GM21423 (cell line): ENCODE measurements at regions not wholly inside any gene's neighbourhood (a gene's known extent, or its start where the extent isn't known, plus 50 kb on each side); places are given as distances from the start of the nearest gene placed in this dataset.
"Not testable (repeated sequence)": the region's sequence is repeated elsewhere in the genome, so short reads cannot be mapped to it uniquely, and the experiment has no call there.

ENCODE experiments used
- ATAC-seq: cut with Tn5 transposase; IDR thresholded peaks from one replicate; pipeline ENCODE4 v1.9.1; 2021; ENCODE audit warnings: mild to moderate bottlenecking, moderate library complexity; ENCODE audit not compliant: unreplicated experiment

DNA sequence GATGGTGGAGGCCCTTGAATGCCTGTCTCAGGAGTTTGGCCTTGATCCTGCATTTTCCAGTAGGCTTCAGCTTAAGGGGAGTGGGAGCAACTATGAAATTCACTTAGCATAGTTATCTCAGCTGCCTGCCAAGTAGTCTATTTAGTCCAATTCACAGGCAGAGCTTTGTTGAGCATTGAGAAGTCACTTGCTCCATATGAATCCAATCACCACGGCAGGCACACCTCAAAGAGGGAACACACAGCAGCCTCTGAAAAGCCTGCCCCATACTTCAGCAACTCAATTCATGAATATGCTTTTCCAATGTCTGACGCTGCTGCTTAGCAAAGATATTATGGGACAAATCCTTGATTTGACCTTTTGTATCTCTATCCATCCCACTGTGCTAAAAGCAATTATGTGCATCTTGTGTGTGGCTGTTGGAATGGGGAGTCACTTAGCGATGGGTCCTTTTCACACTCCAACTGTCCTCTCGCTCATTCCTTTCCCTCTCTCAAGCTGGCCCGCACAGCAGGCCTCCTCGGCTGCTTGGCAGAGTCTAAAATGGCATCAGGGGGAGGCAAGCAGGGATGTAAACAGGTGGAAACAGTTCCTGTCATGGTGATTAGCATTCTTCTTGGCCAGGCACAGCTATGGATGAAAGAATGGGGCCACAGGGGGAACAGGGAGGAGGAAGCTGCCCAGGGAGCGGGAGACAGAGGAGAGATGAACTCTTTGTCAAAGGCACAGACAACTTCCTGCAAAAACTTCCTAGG lies 56.0 kb upstream of the LRPPRC start:
- no peak for ATAC-seq

DNA sequence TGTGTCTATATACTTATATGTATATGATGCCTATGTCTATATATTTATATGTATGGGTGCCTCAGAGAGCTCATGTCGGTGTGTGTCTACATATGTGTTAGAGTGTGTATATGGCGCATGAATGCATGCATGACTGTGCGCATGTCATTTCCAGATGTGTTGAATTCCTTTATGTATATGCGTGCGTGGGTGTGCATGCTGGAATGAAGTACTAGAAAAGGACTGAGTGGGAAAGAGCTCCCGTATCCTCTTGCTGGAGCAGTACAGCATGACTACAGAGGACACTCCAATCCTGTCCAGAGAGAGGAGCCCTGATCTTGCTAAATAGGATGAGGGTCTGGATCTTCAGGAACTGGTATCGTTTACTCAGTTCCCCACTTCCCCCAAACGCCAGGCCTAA lies 56.8 kb upstream of the LRPPRC start:
- ATAC-seq = no peak

DNA sequence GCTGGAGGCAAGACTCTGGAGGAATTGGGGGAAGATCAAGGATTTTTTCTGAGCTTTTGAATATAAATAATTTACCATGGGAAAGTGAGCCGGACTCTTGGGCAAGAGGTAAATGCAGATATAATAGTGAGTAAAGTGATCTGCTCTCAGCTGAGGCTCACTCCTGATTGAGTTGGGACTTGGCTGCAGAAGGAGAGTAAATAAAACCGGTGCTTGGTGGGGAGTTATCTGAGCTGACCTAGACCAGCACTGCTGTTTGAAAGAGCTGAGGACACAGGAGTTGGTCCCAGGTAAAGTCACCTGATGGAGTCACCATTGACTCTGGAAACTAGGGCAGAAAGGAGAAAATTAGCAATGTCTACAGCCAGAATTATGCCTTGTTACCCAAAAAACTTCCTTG lies 57.3 kb upstream of the LRPPRC start:
- ATAC-seq = no peak

DNA sequence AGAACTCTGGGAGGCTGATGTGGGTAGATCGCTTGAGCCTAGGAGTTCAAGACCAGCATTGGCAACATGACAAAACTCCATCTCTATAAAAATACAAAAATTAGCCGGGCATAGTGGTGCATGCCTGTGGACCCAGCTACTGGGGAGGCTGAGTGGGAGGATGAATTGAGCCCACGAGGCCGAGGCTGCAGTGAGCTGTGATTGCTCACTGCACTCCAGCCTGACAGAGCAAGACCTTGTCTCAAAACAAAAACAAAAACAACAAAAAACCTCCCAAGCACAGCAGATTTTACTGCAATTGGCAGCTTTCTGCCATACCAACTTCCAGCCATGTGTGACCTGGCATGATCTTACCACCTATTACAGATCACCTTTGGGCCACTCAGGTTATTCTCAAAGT lies 57.7 kb upstream of the LRPPRC start:
- no peak for ATAC-seq

DNA sequence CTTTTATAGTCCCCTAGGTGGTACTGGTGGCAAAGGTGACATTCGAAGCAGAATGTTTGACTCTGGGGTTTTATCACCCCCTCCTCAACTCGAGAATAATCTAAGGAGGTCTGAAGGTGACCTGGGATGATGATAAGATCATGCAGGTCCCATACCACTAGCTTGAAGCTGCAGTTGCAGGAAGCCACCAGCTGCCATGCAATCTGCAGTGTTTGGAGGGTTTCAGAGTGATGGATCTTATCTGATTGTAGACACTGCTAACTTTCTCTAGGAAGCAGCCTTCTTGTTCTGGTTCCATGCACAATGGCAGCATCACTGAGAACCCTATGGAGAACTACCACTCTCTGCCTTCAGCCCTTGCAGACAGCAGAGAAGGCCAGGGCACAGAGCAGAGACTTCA lies 59.4 kb upstream of the LRPPRC start:
- ATAC-seq = no peak

DNA sequence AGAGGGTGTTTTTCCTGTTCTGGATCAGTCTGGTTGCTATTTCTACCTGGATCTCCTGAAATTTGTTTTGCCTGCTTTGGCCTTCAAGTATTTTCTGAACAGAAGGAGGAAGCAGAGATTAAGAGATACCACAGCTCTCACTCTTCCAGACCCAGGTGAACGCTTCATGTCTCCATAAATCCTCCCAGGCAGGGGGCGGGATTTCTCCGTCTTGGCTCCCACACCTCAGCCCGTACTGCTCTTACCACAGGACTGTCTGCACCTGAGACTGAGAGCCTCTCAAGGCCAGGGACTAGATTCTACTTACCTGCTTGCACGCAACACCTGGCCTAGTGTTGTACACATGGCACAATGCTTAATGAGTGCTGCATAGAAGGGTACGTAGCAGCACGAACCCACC lies 59.9 kb upstream of the LRPPRC start:
- ATAC-seq = no peak

DNA sequence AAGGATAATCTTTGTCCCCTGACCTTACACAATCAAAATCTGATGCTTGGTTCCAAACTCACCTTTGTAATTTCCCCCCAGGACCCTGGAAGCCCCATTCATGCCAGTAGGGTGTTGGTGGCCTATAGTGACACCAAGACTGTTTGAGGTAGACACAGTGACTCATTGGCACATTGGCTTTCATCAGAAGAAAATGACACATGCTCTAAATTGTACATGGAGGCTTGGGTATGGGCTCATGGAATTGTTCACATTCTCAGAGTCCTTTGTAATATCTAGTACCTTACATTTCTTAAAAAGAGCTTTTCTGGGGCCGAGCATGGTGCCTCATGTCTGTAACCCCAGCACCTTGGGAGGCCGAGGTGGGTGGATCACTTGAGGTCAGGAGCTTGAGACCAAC lies 61.2 kb upstream of the LRPPRC start:
- ATAC-seq = no peak

DNA sequence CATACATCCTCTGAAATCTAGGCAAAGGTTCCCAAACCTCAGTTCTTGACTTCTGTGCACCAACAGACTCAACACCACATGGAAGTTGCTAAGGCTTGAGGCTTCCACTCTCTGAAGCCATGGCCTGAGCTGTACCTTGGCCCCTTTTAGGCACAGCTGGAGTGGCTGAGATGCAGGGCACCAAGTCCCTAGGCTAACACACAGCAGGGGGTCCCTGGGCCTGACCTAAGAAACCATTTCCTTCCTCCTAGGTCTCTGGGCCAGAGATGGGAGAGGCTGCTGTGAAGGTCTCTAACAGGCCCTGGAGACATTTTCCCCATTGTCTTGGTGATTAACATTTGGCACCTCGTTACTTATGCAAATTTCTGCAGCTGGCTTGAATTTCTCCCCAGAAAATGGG lies 64.5 kb upstream of the LRPPRC start:
- ATAC-seq = not testable (repeated sequence)

DNA sequence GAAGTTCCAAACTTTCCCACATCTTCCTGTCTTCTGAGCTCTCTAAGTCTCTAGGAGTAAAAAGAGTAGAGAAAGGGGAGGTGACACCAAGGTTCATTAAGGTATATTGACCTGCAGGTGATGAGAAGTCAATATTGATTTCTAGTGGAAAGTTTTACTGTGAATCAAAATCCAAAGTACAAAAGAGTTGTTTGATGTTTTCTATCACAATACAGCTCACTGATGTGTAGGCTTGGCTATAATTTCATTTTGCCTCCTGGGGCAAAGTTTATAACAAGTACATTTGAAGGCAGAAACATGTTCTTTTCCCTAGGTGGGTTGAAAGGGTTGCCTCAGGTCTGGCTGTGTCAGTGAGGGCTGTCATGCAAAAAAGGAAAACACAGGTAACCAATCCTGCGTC lies 65.2 kb upstream of the LRPPRC start:
- no peak for ATAC-seq

DNA sequence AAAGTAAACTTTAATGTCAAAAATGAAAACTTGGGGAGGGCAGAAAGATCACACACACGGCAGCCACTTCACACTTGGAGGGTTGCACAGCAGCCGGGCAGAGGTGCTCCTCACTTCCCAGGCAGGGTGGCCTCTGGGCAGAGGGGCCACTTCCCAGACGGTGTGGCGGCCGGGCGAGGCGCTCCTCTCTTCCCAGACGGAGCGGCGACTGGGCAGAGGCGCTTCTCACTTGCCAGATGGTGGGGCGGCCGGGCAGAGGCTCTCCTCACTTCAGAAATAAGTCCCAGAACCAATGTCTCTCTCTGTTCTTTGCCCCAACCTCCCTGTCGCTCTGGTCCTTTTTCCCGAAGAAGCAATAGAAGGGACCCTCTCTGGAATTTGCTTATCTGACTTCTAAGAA lies 65.7 kb upstream of the LRPPRC start:
- no peak for ATAC-seq

DNA sequence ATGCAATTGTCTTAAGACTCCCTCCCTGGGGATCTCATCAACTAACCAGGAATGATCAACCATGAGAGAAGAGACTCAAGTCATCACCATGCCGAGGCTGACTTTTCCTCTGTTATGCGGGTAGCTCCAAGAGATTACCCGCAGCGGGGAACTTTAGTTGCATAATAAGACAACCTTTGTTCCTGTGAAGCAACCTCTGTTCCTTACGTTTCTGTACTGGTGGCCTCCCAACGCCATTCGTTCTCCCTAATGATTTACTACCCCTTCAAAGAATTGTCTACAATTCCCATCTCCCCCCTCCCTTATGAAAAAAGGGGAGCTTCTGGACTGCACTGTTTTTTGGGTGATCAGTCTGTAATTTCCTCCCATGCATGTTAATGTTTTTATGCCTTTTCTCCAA lies 66.1 kb upstream of the LRPPRC start:
- no peak for ATAC-seq

DNA sequence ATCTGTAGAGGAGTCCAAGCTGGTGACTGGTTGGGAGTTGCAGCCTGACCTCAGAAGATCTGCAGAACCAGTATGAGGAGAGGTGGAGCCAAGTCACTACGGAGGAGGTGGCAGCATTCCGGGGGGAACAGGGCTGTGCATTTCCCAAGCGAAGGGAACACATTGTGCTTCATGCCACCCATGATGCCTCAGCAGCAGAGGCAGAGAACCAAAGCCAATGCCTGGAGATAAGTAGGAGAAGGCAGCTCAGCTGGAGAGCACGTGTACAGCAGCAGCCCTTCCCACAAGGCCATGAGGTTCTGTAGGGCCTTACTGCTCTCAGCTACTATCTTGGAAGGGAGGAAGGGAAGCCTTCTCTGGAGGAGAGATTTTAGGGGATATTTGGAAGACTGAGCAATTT lies 67.2 kb upstream of the LRPPRC start:
- ATAC-seq = no peak

DNA sequence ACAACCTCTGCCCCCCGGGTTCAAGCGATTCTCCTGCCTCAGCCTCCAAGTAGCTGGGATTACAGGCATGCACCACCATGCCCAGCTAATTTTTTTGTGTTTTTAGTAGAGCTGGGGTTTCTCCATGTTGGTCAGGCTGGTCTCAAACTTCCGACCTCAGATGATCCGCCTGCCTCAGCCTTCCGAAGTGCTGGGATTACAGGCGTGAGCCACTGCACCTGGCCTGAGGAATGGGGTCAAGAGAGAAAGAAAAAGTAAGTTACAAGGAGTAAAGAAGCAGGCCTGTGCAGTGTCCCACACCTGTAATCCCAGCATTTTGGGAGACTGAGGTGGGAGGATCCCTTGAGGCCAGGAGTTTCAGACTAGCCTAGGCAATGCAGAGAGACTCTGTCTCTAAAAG lies 68.5 kb upstream of the LRPPRC start:
- ATAC-seq = not testable (repeated sequence)

DNA sequence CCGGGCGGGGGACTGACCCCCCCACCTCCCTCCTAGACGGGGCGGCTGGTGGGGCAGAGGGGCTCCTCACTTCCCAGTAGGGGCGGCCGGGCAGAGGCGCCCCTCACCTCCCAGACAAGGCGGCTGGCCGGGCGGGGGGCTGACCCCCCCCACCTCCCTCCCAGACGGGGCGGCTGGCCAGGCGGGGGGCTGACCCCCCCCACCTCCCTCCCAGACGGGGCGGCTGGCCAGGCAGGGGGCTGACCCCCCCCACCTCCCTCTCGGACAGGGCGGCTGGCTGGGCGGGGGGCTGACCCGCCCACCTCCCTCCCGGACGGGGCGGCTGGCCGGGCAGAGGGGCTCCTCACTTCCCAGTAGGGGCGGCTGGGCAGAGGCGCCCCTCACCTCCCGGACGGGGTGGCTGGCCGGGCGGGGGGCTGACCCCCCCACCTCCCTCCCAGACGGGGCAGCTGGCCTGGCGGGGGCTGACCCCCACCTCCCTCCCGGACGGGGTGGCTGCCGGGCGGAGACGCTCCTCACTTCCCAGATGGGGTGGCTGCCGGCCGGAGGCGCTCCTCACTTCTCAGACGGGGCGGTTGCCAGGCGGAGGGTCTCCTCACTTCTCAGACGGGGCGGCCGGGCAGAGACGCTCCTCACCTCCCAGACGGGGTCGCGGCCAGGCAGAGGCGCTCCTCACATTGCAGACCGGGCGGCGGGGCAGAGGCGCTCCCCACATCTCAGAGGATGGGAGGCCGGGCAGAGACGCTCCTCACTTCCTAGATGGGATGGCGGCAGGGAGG lies 71.4 kb upstream of the LRPPRC start:
- not testable (repeated sequence) for ATAC-seq

DNA sequence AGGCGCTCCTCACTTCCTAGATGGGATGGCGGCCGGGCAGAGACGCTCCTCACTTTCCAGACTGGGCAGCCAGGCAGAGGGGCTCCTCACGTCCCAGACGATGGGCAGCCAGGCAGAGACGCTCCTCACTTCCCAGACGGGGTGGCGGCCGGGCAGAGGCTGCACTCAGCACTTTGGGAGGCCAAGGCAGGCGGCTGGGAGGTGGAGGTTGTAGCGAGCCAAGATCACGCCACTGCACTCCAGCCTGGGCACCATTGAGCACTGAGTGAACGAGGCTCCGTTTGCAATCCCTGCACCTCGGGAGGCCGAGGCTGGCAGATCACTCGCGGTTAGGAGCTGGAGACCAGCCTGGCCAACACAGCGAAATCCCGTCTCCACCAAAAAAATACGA lies 72.0 kb upstream of the LRPPRC start:
- ATAC-seq = not testable (repeated sequence)

DNA sequence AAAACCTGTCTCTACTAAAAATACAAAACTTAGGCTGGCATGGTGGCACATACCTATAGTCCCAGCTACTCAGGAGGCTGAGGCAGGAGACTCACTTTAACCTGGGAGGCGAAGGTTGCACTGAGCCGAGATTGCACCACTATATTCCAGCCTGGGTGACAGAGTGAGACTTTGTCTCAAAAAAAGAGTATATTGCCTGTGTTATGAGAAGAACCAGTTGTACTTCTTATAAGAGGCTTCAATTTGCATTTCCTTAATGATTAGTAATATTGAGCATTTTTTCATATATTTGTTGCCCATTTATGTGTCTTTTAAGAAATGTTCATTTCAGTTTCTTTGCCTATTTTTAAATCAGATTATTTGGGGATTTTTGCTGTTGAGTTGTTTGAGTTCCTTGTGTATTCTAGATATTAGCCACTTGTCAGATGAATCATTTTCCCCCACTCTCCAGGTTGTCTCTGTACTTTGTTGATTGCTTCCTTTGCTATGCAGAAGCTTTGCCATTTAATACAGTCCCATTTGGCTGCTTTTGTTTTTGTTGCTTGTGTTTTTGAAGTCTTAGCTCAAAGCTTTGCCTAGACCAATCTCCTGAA lies 75.8 kb upstream of the LRPPRC start:
- no peak for ATAC-seq

DNA sequence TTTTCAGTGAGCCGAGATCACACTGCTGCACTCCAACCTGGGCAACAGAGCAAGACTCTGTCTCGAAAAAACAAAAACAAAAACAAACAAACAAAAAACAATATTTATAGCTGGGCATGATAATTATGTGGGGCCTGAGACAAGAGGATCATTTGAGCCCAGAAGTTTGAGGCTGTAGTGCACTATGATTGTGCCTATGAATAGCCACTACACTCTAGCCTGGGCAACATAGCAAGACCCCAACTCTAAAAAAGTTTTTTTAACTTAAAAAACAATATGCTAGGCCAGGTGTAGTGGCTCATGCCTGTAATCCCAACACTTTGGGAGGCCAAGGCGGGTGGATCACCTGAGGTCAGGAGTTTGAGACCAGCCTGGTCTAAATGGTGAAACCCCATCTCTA lies 77.9 kb upstream of the LRPPRC start:
- not testable (repeated sequence) for ATAC-seq

DNA sequence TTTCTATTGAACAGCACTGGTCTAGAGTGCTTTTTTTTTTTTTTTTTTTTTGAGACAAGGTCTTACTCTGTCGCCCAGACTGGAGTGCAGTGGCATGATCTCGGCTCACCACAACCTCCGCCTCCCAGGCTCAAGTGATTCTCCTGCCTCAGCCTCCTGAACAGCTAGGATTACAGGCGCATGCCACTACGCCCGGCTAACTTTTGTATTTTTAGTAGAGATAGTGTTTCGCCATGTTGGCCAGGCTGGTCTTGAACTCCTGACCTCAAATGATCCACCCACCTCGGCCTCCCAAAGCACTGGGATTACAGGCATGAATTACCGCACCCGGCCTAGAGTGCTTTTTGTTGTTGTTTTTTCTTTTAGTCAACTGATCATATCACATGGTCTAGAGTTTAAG lies 79.0 kb upstream of the LRPPRC start:
- not testable (repeated sequence) for ATAC-seq

DNA sequence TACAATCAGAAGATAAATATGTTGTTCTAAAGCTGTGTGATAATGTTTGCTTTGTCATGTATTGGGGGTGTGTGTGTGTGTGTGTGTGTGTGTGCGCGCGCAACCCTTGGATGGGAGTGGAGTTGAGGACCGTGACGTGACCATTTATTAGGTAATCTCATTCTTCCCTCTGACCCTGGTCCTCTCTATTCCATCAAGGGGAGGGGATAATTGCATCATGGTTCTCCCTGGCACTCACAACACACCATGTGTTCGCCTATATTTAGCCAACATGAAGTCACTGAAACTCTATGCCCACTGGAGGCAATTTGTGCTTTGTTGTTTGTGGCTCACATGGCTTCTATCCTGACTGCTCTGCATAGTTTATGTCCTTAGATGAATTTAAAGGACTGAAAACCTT lies 79.8 kb upstream of the LRPPRC start:
- ATAC-seq = no peak

DNA sequence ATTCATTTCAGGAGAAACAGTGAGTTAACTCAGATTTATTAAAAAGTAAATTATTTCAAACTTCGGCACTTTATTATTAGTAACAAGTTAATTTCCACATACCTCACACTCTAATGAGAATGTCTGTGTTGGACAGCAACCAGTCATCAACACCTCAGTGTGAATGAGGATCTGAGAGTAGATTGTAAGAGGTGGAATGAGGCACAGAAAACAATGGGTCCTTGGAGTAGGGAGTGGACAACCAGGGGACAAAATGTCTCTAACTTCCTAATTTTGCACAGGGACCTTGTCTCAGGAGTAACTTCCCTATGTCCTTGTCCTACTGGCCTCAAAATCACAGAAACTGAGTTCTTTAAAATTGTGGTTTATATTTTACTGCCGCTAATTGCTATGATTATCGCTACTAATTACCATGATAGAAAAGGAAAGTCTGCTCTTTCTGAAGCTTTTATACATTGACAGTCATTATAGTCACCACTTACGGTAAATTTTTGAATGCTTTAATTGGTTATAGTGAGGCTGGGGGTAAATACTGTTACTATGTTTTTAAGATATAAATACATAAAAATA lies 82.2 kb upstream of the LRPPRC start:
- ATAC-seq = no peak

DNA sequence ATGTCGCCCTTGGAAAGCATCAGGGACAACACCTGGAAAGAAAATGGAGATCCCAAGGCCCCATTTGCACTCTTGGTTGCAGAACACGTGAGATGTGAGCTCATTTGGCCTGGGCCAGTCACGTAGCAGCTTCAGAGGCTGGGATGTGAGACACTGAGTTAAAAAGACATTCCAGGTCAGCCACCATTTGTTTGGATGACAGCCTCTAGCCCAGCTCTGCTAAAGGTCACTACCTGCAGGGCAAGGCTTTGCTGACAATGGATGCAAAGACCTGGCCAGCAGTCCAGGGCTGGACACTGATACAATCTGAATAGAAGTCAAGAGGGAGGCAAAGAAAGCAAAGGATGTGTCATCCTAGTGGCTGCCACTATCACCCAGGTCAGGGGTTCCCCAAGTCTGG lies 83.9 kb upstream of the LRPPRC start:
- ATAC-seq = no peak

DNA sequence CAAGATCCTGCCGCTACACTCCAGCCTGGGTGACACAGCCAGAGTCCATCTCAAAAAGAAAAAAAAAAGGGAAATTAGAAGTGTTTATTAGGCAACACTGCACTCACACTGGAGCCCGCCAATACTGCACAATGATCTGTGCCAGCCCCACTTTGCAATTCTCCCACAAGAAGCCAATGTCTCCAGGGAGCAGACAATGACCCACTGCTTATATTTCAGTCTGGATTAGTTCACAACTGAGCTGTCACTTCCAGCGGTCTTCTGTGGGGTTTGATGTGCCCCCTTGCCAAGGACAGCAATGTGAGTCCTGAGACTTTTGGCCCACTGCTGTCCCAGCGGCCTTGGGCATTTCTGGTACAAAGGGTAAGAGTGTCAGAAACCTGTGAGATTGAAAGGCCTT lies 85.6 kb upstream of the PPM1B start:
- ATAC-seq = no peak
